ENCODE measurements at regions not wholly inside any gene's neighbourhood (a gene's known extent, or its start where the extent isn't known, plus 50 kb on each side); places are given as distances from the start of the nearest gene placed in this dataset.

DNA sequence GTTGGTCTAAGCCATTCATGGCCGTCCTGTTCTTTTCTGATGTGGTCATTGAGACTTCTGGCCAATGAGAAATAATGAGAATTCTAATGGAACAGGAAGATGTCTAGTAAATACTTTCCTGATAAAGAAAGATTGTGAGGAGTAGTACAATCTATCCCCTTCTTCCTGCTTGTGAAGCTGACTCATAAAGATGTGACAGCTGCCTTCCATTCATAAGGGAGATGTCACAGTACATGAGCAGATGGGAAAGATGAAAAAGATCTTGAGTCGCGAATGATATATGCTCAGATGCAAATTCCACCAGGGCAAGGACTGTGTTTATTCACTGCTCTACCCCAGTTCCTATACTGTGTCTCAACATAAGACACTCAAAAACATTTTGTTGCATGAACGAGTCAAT is 111.7 kb upstream of the FOXF1 start:
- no peak for DNase-seq (ENCODE audit: low spot score)

DNA sequence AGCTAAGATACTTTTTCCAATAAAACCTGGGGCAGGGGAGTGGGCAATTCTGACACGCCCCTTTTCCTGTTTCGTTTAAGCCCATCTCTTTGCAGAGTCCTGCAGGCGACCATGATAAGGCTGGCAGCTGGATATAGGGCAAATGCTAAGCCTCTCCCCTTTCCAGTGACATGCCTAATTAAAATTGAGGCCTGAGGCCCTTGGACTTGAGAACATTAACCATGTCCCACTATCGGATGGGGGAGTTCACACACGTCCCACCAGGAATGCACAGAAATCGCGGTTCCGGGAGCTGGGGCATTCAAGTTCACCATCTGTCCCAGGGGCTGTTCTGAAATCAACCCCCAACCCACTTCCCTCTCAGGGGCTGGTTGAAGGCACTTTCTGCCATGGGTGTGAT is 109.2 kb upstream of the FOXF1 start:
- no peak for DNase-seq (ENCODE audit: low spot score)

DNA sequence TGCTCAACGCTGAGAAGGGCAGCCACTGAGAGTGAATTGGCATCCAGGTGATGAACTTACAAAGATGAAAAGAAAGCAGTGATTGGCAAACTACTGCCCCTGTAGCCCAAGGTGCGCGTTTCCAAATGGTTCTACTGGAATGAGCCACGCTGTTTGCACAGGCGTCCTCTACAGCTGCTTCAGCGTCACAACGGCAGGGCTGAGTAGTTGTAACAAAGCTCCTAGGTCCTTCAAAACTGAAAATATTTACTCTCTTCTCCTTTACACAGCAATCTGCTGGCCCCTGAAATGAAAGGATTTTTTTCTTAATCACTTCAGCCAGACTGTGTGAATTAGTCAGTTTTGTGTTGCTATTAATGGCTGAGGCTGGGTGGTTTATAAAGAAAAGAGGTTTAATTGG is 107.2 kb upstream of the FOXF1 start:
- no peak for DNase-seq (ENCODE audit: low spot score)

DNA sequence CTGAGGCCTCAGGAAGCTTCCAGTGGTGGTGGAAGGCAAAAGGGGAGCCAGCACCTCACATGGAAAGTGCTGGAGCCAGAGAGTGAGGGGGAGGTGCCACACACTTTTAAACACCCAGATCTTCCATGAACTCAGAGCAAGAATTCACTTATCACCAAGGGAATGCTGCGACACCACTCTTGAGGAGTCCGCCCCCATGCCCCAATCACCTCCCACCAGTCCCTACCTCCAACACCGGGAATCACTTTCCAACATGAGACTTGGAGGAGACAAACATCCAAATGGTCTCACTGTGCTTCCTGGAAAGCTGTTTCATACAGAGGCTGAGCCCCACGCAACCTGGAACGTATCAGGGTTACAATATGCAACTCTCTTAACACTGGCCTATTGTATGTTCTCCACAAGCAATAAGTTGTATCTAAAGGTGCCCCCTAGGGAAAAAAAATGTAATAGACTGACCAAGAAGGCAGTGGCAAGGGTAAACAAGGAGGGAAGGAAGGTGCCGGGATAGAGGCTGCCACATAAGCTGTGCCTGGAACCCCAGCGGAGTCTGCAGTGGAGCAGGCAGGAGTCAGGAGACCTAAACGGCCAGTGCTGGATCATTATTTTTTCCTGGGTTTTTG is 106.7 kb upstream of the FOXF1 start:
- DNase-seq (ENCODE audit: low spot score): no peak

DNA sequence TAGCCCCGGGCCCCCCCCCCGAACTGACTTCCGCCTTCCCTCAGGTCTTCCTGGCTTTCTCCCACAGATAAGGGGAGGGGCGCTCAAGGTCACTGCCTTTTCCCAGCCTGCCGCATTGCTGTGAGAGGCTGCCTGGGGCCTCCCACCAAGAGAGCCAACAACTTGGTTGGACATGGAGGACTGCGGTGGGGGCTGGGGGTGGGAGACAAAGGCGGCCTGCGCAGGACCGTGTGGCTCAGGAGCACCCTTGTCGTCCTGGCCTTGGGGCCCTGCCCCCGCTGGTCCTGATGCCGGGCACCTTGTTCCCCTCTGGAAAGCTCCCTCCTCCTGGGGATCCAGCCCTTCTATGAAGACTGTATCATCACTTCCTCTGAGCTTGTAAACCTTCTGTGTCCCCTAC is 105.6 kb upstream of the FOXF1 start:
- DNase-seq (ENCODE audit: low spot score): no peak

DNA sequence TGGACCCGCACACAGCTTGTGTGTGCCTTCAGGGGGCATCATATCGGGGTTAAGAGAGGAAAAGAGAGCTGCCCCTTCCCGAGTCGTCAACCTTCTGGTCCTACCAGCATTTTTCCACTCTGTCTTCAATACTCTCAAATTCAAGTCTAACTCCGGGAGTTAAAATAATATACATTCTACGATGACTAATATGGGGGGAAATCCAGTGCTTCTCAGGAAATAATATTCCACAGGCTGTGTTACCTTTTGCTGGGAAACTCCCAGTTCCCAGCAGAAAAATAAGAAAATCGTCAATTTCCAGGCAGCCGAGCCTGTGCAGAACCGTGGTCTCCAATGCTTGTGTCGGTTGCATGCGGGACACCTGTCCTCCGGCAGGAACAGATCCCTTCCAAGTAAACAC is 105.0 kb upstream of the FOXF1 start:
- DNase-seq (ENCODE audit: low spot score): no peak

DNA sequence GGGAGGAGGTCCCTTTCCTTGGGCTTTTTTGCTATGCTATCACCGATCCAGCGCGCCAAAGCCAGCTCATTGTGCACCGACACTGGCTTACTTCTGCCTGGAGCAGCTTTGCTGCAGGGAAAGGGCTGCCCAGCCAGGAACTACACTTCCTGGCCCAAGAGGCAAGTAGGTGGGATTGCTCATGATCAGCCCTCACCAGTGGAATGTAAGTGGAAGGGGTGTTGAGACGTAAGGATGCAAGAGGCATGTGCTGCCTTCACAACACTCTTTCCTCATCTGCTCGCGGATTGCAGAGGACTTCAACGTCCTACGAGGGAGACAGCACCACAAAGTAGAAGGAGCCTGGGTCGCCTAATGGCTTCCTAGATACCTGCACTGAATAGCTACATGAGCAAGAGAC is 104.3 kb upstream of the FOXF1 start:
- DNase-seq (ENCODE audit: low spot score): no peak

DNA sequence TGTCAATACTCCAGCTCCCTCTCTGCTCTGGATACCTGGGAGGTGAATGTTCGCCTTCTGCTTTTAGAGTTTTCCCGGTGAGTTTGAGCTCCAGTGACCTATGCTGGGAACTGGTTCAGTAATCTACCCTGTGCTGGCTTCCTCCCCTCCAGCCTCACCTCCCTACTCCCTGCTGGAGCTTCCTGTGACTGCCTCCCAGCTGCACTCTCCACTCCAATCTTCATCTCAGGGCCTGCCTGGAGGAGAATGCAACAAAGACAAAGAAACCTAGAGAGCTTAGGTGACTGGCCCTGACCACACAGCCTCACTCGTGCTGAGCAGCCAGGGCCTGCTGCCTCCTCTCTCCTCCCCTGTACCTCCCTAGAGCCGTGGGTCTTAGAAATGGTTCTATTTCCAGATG is 101.6 kb upstream of the FOXF1 start:
- DNase-seq (ENCODE audit: low spot score): no peak

DNA sequence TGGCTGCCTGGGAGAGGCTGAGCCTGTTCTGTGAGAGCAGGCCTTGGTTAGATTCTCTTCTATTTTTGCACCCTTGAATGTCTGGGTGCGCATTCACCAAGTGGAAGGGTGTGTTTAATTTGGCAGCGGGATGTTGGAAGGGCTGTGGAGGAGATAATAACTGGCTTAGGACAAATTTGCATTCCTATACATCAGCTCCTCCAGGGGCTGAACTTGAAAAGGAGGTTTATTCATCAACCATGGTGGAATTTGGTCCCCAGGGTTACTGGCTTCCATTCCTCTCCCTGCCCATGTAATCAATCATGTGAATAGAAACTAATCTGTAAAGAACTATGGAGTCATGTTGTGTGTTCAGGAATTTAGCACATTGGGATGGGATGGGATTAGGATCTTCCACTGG is 100.2 kb upstream of the FOXF1 start:
- no peak for DNase-seq (ENCODE audit: low spot score)

DNA sequence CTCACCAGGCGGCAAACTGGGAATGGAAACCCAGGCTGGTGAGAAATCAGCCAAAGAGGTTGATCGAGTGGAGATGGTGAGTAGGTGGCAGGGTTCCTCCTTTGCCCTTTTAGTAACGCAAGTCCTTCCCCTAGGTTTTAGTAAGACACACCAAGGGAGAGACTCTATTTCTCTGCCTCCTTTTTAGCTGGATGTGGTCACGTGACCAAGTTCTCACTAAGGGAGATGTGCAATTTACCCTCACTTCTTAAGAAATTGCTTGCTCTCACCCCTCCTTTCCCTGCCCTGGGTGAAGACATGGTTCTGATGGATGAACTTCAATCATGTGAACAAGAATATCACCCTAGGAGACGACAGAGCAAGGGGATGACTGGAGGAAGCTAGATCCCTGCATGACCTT is 99.8 kb upstream of the FOXF1 start:
- no peak for DNase-seq (ENCODE audit: low spot score)

DNA sequence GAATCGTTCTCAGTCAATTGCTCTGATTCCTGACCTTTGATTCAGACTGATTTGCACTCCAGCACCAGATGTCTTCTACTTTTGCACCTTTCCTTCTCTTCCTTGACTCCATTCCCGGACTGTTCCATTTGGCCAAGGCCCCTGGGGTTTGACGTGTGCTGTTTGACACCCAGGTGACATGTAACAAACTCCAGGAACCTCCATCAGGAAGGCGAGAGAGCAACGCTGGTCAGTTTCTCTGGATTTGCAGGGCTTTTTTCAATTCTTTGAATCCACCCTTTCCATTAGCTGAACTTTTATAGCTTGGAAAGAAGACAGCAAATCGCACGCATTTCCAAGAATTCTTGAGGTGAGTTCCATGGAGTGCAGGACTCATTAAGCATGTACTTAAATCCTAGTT is 98.4 kb upstream of the FOXF1 start:
- no peak for DNase-seq (ENCODE audit: low spot score)

DNA sequence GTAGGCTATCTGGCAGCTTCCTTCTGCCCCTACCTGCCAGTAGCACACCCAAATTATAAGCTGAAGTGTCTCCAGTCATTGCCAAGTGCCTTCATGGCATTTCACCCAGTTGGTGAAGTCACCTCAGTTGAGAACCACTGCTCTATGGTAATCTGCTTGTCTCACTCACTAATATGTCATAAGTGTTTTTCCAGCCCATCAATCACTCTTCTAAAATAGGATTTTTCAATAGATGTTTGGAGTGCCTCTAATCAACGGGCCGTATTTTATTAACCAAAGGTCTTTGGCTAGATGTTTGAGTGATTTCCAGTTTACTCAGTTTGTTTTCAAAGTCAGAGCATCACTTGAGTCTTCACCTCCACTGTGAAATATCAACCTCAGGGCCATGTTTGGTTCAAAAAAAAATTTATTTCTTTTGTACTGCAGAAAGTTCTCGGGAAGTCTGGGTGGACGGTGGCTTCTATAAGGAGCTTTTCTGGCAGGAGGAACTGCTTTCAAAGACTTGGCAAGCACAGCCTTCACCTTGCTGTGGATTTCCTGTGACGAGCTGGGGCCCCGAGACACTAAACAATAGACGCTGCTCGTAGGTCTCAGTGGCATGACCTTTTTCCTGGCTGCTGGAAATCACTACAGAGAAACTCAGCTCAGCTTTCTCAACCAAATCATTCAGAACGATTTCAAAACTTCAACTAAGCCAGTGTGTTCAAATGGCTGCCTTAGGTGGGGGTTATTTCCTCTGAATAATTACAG is 95.2 kb upstream of the FOXF1 start:
- DNase-seq (ENCODE audit: low spot score): no peak

DNA sequence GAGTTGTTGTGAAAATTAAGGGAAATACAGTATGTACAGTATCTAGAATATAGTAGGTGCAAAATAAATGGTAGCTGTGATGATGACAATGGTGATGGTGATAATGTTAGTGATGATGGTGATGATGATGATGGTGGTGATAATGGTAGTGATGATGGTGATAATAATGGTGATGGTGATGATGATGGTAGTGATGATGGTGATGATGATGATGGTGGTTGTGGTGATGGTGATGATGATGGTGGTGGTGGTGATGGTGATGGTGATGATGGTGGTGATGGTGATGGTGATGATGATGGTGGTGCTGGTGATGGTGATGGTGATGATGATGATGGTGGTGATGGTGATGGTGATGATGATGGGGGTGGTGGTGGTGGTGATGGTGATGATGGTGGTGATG is 91.3 kb upstream of the FOXF1 start:
- no peak for DNase-seq (ENCODE audit: low spot score)

DNA sequence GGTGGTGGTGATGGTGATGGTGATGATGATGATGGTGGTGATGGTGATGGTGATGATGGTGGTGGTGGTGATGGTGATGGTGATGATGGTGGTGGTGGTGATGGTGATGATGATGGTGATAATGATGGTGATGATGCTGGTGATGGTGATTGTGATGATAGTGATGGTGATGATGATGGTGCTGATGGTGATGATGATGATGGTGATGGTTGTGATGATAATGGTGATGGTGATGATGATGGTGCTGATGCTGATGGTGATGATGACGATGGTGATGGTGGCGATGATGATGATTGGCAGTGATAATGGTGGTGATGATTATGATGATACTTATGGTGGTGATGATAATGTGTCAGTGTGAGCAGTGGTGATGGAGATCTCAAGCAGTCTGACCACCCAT is 90.8 kb upstream of the FOXF1 start:
- no peak for DNase-seq (ENCODE audit: low spot score)

DNA sequence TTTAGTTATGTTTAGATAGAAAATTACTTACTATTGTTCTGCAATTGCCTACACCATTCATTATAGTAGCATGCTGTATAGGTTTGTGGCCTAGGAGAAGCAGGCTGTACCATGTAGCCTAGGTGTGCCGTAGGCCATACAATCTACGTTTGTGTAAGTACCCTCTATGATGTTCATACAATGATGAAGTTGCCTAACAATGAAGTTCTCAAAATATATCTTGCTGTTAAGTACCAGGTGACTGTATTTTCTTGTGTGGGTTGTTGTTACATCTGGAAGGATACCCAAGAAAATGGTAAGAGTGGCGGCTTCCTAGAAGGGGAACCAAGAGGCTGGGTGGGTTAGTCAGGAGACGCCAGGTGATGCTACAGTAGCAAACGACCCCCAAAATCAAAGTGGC is 88.3 kb upstream of the FOXF1 start:
- no peak for DNase-seq (ENCODE audit: low spot score)

DNA sequence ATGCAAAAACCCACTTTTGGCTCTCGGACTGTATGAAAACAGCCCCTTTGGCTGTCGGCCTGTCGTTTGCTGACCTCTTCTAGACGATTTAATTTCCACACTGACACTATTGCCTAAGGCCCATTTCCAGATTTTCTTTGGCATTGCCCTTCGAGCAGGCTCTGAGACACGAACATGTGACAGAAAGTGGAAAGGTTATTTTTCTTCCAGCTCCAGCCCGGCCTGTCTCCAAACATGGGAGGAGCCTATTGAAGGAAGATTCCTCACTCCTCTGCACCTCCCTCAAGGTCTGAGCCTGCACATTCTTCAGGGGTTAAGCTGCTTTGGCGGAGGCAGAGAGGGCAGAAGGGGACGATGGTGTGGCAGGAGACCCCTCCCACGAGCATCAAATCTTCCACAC is 85.9 kb upstream of the FOXF1 start:
- no peak for DNase-seq (ENCODE audit: low spot score)

DNA sequence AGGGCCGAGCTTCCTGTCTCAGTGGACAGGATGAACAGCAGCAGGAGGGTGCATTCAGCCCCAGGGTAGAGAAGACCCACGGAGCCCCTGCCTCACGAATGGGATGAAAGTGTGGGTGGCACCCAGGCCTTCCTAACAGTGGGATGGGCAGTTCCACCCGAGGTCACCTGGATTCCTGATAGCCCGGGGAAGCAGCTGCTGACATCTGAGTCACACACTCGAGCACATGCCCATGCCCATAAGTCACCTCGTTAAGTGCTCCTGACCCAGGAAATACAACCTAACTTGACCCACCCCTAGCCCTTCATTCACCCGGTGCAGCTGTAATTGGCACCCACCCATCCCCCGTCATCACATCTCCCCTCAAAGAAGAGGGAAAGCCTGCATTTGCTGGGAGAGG is 85.3 kb upstream of the FOXF1 start:
- DNase-seq (ENCODE audit: low spot score): no peak

DNA sequence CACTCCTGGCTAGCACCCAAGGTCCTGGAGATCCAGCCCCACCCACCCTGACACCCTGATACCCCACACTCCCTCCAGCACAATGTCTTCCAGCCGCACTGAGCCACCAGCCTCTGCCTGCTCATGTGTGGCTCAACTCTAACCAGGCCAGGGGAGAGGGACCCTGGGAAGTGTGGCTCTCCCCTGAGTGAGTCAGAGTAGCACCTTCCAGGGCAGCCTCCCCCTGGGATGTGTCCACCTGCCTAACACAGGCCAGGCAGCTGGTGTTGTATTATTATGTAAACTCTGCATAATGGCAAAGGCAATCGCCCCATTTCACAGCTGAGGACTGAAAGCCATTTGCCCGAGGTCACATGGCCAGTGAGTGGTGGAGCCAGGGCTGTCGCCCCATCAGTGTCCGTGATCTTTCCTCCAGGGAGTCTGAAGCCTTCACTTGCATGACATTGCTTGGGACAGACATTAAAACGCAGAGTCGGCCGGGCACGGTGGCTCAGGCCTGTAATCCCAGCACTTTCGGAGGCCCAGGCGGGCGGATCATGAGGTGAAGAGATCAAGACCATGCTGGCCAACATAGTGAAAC is 84.2 kb upstream of the FOXF1 start:
- no peak for DNase-seq (ENCODE audit: low spot score)

DNA sequence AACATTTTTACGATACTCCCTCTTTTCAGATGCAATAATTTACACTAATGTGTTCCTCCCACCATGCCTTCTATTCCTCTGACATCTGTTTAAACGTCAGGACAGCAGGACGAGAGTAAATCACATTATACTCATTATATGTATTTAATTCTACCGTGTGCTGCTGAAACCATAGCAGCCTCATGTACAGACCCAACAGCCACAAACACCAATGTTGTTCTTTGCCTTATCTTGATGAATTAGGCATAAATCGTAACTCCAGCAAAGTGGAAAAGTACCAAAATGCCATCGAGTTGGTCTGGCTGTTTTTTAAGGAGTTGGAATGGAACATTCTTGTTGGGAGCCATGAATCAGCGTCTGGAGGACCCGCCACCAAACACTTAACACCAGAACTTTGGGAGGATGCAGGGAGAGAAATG is 82.9 kb upstream of the FOXF1 start:
- DNase-seq (ENCODE audit: low spot score): no peak

DNA sequence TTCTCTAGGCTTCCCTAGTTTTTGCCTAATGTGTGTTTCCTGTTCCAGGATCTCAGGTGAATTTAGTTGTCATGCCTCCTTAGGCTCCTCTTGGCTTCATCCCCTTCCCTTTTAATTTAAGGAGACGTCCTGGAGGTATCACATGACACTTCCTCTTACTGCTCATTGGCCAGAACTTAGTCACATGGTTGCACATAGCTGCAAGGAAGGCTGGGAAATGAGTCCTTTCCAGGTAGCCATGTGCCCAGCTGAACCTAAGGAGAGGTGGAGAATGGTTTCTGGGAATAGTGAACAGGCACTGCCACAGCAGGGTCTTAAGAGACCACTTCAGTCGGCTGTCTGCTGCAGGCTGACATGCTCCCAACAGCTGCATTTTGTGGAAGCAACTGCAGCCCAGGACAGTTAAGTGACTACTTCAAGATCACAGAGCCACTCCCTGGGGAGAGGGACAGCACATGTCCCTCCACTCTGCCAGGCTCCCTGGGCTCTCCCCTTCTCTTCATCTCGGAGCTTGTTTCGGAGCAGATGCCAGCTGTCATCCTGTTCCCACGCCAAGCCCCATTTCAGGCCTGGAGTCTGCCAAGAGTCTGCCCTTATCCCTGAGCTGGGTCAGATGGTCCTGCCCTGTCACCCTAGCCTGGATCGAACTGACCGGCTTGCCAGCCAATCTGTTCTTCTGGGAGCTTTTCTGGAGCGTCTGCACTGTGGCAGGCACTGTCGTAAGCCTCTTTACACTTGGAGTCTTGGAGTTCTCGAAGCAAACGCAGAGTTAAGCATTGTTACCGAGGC is 81.4 kb upstream of the FOXF1 start:
- no peak for DNase-seq (ENCODE audit: low spot score)

DNA sequence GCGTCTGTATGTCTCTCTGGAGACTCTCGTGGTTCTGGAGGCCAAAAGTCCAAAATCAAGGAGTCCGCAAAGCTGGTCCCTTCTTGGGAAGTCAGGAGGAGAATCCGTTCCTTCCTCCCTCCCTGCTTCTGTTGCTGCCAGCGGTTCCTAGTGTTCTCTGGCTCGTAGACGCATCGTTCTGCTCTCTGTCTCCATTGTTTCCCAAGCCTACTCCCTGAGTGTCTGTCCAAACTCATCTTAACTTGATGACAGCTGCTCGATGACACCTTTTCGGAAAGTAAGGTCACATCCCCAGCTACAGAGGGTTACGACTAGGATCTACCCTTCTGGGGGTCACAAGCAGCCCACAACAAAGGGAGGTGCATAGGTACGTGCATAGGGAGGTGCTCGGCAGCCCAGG is 80.7 kb upstream of the FOXF1 start:
- DNase-seq (ENCODE audit: low spot score): no peak

DNA sequence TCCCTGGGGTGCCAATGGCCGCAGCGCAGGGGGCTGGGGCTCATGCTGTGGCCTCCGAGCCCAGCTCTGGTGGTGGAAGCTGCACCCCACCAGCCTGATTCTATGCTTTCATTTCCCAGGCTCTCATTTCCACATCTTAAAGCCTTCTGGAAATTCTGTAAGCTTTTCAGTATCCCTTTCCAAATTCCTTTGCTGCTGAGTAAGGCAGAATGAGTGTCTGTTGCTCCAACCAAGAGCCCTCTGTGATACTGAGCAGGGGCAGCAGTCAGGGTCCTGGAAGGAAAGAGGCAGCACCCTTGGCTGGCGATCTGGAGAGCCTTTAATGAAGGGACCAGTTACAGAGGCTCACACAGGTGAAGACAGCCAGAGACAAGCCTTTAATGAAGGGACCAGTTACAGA is 79.5 kb upstream of the FOXF1 start:
- no peak for DNase-seq (ENCODE audit: low spot score)

DNA sequence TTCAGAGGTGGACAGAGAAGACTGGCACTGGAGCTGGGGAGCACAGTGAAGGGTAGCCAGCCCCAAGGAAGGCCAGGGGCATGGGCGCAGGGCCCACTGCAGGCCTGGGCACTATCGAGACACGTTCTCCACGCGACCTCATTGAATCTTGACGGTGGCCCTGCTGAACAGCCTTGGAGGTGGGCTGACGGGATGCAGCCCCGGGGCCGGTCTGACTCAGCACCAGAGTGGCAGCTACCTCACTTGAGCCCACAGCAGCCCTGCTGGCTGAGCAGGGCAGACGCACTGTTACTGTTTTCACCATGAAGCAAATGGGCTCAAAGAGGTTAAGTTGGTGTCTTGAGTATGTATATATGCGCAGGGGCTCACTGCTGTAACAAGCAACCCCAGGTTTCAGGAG is 78.8 kb upstream of the FOXF1 start:
- DNase-seq (ENCODE audit: low spot score): no peak
